Testis (tissue), 2 donors: ENCODE measurements at regions not wholly inside any gene's neighbourhood (a gene's known extent, or its start where the extent isn't known, plus 50 kb on each side); places are given as distances from the start of the nearest gene placed in this dataset.

Source experiments
- DNase-seq: peaks from one replicate; pipeline ENCODE4 v3.0.0-alpha.2; 2019
- H3K27ac ChIP-seq, 2 donors: fragments of 200-600 bp; sonication (generic); one replicate each; pipeline ENCODE4 v1.5.1; 2019
- H3K27me3 ChIP-seq: fragments of 200-600 bp; sonication (generic); one replicate; pipeline ENCODE4 v1.5.1; 2019
- H3K36me3 ChIP-seq: fragments of 200-600 bp; sonication (generic); one replicate; pipeline ENCODE4 v1.5.1; 2017; ENCODE audit warnings: low read depth; ENCODE audit errors: missing control alignments
- H3K4me1 ChIP-seq: fragments of 200-600 bp; sonication (generic); one replicate; pipeline ENCODE4 v1.5.1; 2019
- H3K4me3 ChIP-seq, 2 donors: fragments of 200-600 bp; sonication (generic); one replicate each; pipeline ENCODE4 v1.5.1; 2017 to 2019
- H3K9me3 ChIP-seq: fragments of 200-600 bp; sonication (generic); one replicate; pipeline ENCODE4 v1.5.1; 2017
- POLR2A ChIP-seq: fragments of 450-650 bp; IDR thresholded peaks from one replicate; pipeline ENCODE4 v1.6.1; 2017; ENCODE audit warnings: antibody characterized with exemption, mild to moderate bottlenecking, moderate library complexity
- WGBS, 2 donors: methylation state at CpG; one replicate each; pipeline ENCODE4 v1.1.5; 2018; 5-methylcytosine and 5-hydroxymethylcytosine counted together
- intact Hi-C: fragments of 100-400 bp; cut with DNase I; formaldehyde crosslinking; loops from one replicate; pipeline ENCODE4 v1.15.1; 2023; ENCODE audit warnings: low total_unique reads
- TF ChIP-seq, protein P1 (sequence below), 3 experiments: fragments of 450-650 bp in 2 of 3; fragments of 200-600 bp in 1 of 3; sonication (generic) in 1 of 3; IDR thresholded peaks; one replicate each; pipeline ENCODE4 v1.5.1; 2016 to 2019; ENCODE audit warnings: antibody characterized with exemption in 3 of 3, mild to moderate bottlenecking in 2 of 3, moderate library complexity in 1 of 3

GRCh38 chr10:124180044-124180745 lies 86.8 kb upstream of the CHST15 start:
- WGBS, 2 donors, result 69 to 72% methylated on average over 7 to 8 of the region's 8 CpGs

DNA sequence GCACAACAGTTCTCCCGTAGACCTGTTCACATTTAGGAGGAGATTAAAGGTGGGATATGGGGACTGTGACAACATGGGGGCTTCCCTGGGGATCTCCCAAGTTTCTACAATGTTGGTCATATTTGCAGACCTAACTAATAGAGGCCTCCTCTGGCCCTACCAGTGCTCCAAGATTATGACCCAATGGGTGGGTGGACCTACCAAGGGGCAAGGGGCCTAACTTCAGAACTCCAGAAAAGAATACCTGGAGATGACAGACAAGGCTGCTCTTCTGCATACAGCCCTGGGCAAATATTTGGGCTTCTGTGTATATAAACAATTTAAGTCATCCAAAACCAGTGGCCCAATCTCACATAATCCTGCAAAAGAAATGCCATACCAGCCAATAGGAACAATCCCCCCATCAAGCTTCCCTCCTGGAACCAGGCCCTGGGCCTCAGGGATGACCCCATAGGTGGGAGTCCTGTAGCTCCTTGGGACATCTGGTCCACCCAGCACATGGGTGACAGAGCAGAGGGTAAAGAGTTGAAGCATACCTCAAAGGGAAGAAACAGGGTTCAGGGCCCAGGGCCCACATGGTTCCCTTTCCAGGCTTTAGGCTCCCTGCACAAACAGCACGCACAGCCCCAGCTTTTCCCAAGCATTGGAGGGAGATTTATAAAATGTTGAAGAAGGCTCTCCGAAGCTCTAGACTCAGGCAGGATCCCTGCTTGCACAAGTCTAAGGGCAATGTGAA lies 86.1 kb upstream of the CHST15 start:
- no peak overlapping the region for H3K4me3 ChIP-seq
- TF ChIP-seq POLR2A, result no peak
- TF ChIP-seq, protein P1, sequence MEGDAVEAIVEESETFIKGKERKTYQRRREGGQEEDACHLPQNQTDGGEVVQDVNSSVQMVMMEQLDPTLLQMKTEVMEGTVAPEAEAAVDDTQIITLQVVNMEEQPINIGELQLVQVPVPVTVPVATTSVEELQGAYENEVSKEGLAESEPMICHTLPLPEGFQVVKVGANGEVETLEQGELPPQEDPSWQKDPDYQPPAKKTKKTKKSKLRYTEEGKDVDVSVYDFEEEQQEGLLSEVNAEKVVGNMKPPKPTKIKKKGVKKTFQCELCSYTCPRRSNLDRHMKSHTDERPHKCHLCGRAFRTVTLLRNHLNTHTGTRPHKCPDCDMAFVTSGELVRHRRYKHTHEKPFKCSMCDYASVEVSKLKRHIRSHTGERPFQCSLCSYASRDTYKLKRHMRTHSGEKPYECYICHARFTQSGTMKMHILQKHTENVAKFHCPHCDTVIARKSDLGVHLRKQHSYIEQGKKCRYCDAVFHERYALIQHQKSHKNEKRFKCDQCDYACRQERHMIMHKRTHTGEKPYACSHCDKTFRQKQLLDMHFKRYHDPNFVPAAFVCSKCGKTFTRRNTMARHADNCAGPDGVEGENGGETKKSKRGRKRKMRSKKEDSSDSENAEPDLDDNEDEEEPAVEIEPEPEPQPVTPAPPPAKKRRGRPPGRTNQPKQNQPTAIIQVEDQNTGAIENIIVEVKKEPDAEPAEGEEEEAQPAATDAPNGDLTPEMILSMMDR (IDR thresholded peaks at IDR 0.05), result no peak
- H3K9me3 ChIP-seq, result no peaks in the 10 kb centered on the region
- no peak overlapping the region for H3K27ac ChIP-seq
- intact Hi-C loops, result no loop called here
- peaks cover 3% of the 10 kb centered on the region for H3K4me1 ChIP-seq
- H3K27me3 ChIP-seq, result no peaks in the 10 kb centered on the region
- no peak for DNase-seq
- H3K36me3 ChIP-seq, result no peaks in the 10 kb centered on the region
- WGBS, 2 donors, result 91 to 100% methylated on average over 3 of the region's 3 CpGs

More at GRCh38 chr10:124180044-124180745, 86.8 kb upstream of the CHST15 start:
- Histone ChIP-seq H3K27me3 (no peaks in the 10 kb centered on the region), H3K4me1 (peaks cover 3% of the 10 kb centered on the region), H3K9me3 (no peaks in the 10 kb centered on the region), H3K27ac (no peak overlapping the region), H3K36me3 (no peaks in the 10 kb centered on the region), H3K4me3 (no peak overlapping the region)
- TF ChIP-seq, protein P1 (IDR thresholded peaks at IDR 0.05), result no peak
- no peak for TF ChIP-seq POLR2A
- DNase-seq, result no peak
- intact Hi-C loops, result no loop called here

GRCh38 chr10:124177180-124177518 lies 83.8 kb upstream of the CHST15 start:
- DNase-seq, result no peak
- Histone ChIP-seq H3K4me3 (no peak overlapping the region), H3K27me3 (no peaks in the 10 kb centered on the region), H3K27ac (no peak overlapping the region), H3K9me3 (no peaks in the 10 kb centered on the region), H3K36me3 (no peaks in the 10 kb centered on the region), H3K4me1 (peaks cover 3% of the 10 kb centered on the region)
- intact Hi-C loops, result no loop called here
- 85 to 93% methylated on average over 5 of the region's 5 CpGs for WGBS, 2 donors
- no peak for TF ChIP-seq POLR2A
- TF ChIP-seq, protein P1 (IDR thresholded peaks at IDR 0.05), result no peak

- intact Hi-C loops, result no loop called here
- no peaks in the 10 kb centered on the region for H3K36me3 ChIP-seq
- no peak for DNase-seq
- H3K4me1 ChIP-seq, result peaks cover 3% of the 10 kb centered on the region
- 53 to 62% methylated on average over 12 to 15 of the region's 15 CpGs for WGBS, 2 donors
- no peak overlapping the region for H3K4me3 ChIP-seq
- H3K27ac ChIP-seq, result no peak overlapping the region
- no peak for TF ChIP-seq POLR2A
- TF ChIP-seq, protein P1 (IDR thresholded peaks at IDR 0.05), result no peak
- no peaks in the 10 kb centered on the region for H3K9me3 ChIP-seq
- no peaks in the 10 kb centered on the region for H3K27me3 ChIP-seq
These were observed 83.2 kb upstream of the CHST15 start for GRCh38 chr10:124176349-124177179.
